ENCODE measurements at regions not wholly inside any gene's neighbourhood (a gene's known extent, or its start where the extent isn't known, plus 50 kb on each side); places are given as distances from the start of the nearest gene placed in this dataset.

GRCh38 chr10:4008676-4009382 is 223.8 kb upstream of the KLF6 start:
- DNase-seq (ENCODE audit: low read depth in 2 of 3, low spot score in 1 of 3), result no peak

GRCh38 chr10:4007771-4008170 is 222.8 kb upstream of the KLF6 start:
- DNase-seq (ENCODE audit: low read depth in 2 of 3, low spot score in 1 of 3), result no peak

GRCh38 chr10:4006858-4007257 is 221.8 kb upstream of the KLF6 start:
- no peak for DNase-seq (ENCODE audit: low read depth in 2 of 3, low spot score in 1 of 3)

GRCh38 chr10:4006051-4006450 is 221.0 kb upstream of the KLF6 start:
- DNase-seq (ENCODE audit: low read depth in 2 of 3, low spot score in 1 of 3), result no peak

- DNase-seq (ENCODE audit: low read depth in 2 of 3, low spot score in 1 of 3), result no peak
Measured at GRCh38 chr10:4004990-4005389, 220.0 kb upstream of the KLF6 start.

DNA sequence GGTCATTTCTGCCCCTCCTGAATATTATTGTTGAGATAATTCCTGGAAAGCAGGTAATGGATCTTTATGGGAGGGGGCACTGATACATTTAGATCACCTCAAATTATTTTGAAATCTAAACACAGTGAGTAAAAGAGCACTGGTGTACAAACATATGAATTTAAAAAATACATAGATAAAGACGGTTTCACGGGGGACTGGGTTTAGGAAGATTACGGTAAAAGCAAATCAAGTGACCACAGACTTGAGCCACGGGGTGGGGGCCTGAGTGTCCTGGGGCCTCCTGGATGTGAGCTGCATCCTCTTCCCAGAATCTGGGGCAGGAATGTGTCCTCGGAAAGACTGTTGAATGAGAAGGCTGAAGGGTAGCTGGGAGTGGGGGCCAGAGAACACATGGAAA is 219.1 kb upstream of the KLF6 start:
- DNase-seq (ENCODE audit: low read depth in 2 of 3, low spot score in 1 of 3), result no peak

GRCh38 chr10:4003348-4003973 is 218.5 kb upstream of the KLF6 start:
- DNase-seq (ENCODE audit: low read depth in 2 of 3, low spot score in 1 of 3), result no peak

DNA sequence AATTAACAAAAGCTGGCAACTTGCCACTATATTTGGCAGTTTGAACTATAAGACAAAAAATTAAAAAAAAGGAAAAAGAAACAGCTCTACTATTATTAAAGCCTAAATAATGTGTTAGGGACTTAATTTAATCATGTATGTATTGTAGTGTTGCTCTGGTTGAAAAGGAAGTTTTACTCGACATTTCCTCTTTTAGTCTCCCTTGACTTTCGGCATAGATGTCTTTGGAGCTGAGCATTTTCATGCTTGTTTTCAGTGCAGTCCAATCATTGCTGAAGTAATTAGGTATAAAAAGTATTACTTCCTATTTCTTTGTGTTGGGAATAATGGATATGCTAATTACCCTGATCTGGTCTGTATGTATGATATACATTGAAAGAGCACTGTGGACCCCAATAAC is 216.8 kb upstream of the KLF6 start:
- DNase-seq (ENCODE audit: low read depth in 2 of 3, low spot score in 1 of 3), result no peak

- DNase-seq (ENCODE audit: low read depth in 2 of 3, low spot score in 1 of 3), result no peak
Measured at GRCh38 chr10:3999642-4000041, 214.6 kb upstream of the KLF6 start.

DNA sequence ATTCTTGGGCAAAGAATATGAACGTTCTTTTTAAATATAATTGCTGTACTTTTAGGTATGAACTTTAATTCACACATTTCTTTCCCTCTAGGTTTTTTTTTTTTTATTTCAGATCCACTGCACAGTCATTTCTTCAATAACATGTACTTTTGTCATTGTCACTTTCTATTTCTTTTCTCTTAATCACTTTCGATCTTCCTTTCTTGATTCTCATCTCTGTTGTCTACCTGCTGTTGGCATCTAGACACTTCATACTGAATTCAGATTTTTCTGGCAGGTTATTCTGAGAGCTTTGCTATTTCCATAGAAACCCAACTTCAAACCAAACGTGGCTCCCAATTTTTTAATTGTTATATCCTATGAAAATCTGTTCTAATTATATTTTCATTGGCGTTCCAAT is 211.7 kb upstream of the KLF6 start:
- no peak for DNase-seq (ENCODE audit: low read depth in 2 of 3, low spot score in 1 of 3)

- no peak for DNase-seq (ENCODE audit: low read depth in 2 of 3, low spot score in 1 of 3)
Measured at GRCh38 chr10:3995302-3996210, 210.5 kb upstream of the KLF6 start.

- no peak for DNase-seq (ENCODE audit: low read depth in 2 of 3, low spot score in 1 of 3)
Measured at GRCh38 chr10:3992382-3993178, 207.6 kb upstream of the KLF6 start.

DNA sequence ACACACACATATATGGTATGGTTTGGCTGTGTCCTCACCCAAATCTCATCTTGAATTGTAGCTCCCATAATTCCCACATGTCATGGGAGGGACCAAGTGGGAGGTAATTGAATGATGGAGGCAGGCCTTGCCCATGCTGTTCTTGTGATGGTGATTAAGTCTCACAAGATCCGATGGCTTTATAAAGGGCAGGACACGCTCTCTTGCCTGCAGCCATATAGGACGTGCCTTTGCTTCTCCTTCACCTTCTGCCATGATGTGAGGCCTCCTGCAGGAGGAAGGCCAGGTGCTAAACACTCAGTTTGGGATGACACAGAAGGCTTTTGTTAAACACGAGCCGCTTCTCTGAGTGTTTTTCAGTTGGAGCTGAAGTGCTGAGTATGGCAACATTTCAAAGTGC is 205.3 kb upstream of the KLF6 start:
- no peak for DNase-seq (ENCODE audit: low read depth in 2 of 3, low spot score in 1 of 3)

- DNase-seq (ENCODE audit: low read depth in 2 of 3, low spot score in 1 of 3), result no peak
Measured at GRCh38 chr10:3987143-3987974, 202.3 kb upstream of the KLF6 start.

DNA sequence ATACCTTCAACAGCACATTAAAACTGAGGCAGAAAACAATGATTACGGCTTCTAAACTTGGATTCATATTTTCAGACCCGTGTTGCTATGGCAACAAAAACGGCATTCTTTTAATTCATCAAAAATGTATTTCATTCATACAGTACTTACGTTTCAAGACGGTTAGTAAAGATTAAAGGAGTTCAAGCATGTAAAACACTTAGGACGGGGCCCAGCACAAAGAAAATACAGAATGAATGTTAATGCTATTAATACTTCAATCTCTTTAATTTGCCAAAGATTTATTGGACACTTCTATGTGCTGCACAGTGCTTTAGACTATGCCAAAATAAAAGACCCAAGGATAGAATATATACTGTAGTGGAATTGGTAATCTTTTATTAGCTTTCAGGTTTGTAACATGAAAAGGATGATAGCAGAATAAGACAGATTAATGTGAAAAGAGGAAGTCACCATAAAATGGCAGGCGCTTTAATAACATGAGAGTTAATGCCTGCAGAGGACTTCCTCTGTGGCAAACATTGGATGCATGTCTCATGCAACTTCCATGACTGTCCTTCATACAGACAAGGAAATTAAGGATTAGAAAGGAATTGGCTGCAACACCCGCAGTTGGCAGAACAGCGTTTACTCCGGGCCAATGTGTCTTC is 201.6 kb upstream of the KLF6 start:
- DNase-seq (ENCODE audit: low read depth in 2 of 3, low spot score in 1 of 3), result no peak

DNA sequence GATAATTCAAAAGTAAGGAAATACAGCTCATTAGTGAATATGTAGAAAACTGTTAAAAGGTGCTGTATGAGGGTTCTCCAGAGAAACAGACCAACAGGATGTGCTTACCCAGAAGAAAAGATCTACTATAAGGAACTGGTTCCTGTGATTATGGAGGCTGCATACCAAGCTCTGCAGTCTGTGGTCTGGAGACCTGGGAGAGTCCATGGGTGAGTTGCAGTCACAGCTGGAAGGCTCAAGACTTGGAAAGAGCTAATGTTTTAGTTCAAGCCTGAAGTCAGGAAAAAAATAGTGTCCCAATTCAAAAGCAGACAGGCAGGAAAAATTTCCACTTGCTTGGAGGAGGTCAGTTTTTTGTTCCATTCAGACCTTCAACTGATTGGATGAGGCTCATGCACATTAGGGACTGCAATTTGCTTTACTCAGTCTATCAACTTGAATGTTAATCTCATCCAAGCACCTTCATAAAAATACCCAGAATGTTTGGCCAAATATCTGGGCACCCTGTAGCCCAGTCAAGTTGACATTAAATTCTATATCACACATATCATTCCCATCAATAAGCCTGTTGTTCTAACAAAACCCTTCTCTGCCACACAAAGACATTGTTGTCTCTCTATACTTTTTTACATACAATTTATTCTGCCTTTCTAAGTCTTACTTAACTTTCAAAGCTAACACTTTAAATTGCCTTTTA is 197.9 kb upstream of the KLF6 start:
- no peak for DNase-seq (ENCODE audit: low read depth in 2 of 3, low spot score in 1 of 3)

DNA sequence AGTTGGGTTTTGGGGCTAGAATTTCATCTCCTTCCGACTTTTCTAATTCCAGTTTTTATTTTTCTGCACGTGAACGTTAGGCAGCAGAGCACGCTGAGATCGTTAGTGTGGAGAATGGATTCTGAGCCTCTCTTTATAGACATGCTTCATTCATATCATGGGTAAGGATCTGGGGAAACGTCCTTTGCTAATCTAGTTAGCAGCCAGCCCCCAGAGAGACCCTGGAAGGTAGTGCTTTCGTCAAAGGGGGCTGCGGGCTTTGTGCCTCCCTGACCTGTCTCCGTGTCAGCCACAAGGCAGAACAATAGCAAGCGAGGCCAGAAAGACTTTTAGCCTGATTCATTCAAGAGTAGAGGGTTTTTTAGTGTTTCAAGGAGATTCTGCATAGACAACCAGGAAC is 196.3 kb upstream of the KLF6 start:
- no peak for DNase-seq (ENCODE audit: low read depth in 2 of 3, low spot score in 1 of 3)

- DNase-seq (ENCODE audit: low read depth in 2 of 3, low spot score in 1 of 3), result no peak
Measured at GRCh38 chr10:3980660-3981059, 195.7 kb upstream of the KLF6 start.

DNA sequence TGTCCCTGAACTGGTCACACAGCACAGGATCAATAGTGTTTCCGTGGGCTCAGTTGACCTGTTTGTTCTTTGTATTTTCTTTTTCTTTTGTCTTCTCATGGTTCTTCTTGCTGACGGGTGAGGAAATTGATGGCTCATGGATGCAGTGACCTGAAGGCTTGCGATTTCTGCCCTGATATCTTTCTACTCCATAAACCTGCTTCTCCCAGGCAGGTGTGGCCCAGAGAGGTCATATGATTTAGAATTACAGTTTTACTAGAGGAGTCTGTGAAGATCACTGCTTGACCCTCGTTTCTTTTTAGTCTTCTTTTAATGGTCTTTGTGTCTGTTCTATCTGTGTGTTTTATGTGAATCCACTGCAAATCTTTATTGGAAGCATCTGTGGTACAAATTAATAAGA is 195.1 kb upstream of the KLF6 start:
- no peak for DNase-seq (ENCODE audit: low read depth in 2 of 3, low spot score in 1 of 3)
